Neural cell (in vitro differentiated cells): ENCODE measurements at regions not wholly inside any gene's neighbourhood (a gene's known extent, or its start where the extent isn't known, plus 50 kb on each side); places are given as distances from the start of the nearest gene placed in this dataset.

ENCODE experiments used
- H2AFZ ChIP-seq: fragments of 200-600, 300-800 bp; sonication (generic), shearing (Covaris generic); 2 replicates; pipeline ENCODE4 v1.6.0; 2014; ENCODE audit warnings: low read depth, mild to moderate bottlenecking, antibody characterized with exemption, low read length, moderate library complexity
- H3F3A ChIP-seq: fragments of 200-600 bp; shearing (Covaris generic); 2 replicates; pipeline ENCODE4 v1.6.1; 2016; ENCODE audit warnings: mild to moderate bottlenecking, moderate library complexity, mixed read lengths, antibody characterized with exemption, low read length; ENCODE audit not compliant: insufficient read depth, poor library complexity, severe bottlenecking
- H3K27ac ChIP-seq: fragments of 200-600, 300-800 bp; sonication (generic), shearing (Covaris generic); 2 replicates; pipeline ENCODE4 v1.5.1; 2014; ENCODE audit warnings: mild to moderate bottlenecking, low read length, moderate library complexity
- H3K27me3 ChIP-seq: fragments of 300-800, 200-600 bp; sonication (generic), shearing (Covaris generic); 2 replicates; pipeline ENCODE4 v1.6.0; 2014; ENCODE audit warnings: mild to moderate bottlenecking, low read depth, low read length, moderate library complexity; ENCODE audit not compliant: insufficient read depth
- H3K36me3 ChIP-seq: fragments of 300-800, 200-600 bp; sonication (generic), shearing (Covaris generic); 2 replicates; pipeline ENCODE4 v1.5.1; 2014; ENCODE audit warnings: mild to moderate bottlenecking, antibody characterized with exemption, low read length, moderate library complexity; ENCODE audit not compliant: insufficient read depth
- H3K4me2 ChIP-seq: fragments of 300-800, 200-600 bp; sonication (generic), shearing (Covaris generic); 2 replicates; pipeline ENCODE4 v1.6.0; 2014; ENCODE audit warnings: mild to moderate bottlenecking, low read length
- H3K4me3 ChIP-seq: fragments of 300-800, 200-600 bp; sonication (generic), shearing (Covaris generic); 2 replicates; pipeline ENCODE4 v1.5.1; 2014; ENCODE audit warnings: mild to moderate bottlenecking, low read length, moderate library complexity
- H3K79me2 ChIP-seq: fragments of 200-600 bp; shearing (Covaris generic); replicated peaks from 2 replicates; pipeline ENCODE4 v1.6.0; 2014; ENCODE audit warnings: mild to moderate bottlenecking, low read length, moderate library complexity; ENCODE audit not compliant: insufficient read depth
- H3K9ac ChIP-seq: fragments of 300-800, 200-600 bp; sonication (generic), shearing (Covaris generic); 2 replicates; pipeline ENCODE4 v1.6.1; 2016; ENCODE audit warnings: mild to moderate bottlenecking, low read length, mixed read lengths
- H3K9me2 ChIP-seq: fragments of 200-600 bp; shearing (Covaris generic); 2 replicates; pipeline ENCODE4 v1.6.1; 2016; ENCODE audit warnings: mild to moderate bottlenecking, low read length, mixed read lengths; ENCODE audit not compliant: insufficient read depth
- H3K9me3 ChIP-seq: fragments of 200-600, 300-800 bp; sonication (generic), shearing (Covaris generic); 2 replicates; pipeline ENCODE4 v1.6.1; 2016; ENCODE audit warnings: mild to moderate bottlenecking, mixed run types, low read length, moderate library complexity, mixed read lengths
- H4K20me1 ChIP-seq: fragments of 200-600 bp; shearing (Covaris generic); 2 replicates; pipeline ENCODE4 v1.6.1; 2016; ENCODE audit warnings: mild to moderate bottlenecking, mixed run types; ENCODE audit not compliant: insufficient read depth
- CTCF ChIP-seq: fragments of 450-650 bp; IDR thresholded peaks from 2 replicates; pipeline ENCODE4 v1.5.1; 2014; ENCODE audit warnings: antibody characterized with exemption, mild to moderate bottlenecking, moderate library complexity; ENCODE audit not compliant: poor library complexity, severe bottlenecking
- EP300 ChIP-seq: fragments of 450-650 bp; conservative IDR thresholded peaks from 2 replicates; pipeline ENCODE4 v1.6.1; 2014; ENCODE audit warnings: antibody characterized with exemption, mild to moderate bottlenecking, moderate library complexity; ENCODE audit not compliant: poor library complexity, severe bottlenecking
- EZH2 ChIP-seq: fragments of 200-600, 300-800 bp; shearing (Covaris generic), sonication (generic); IDR thresholded peaks from 2 replicates; pipeline ENCODE4 v1.6.1; 2014; ENCODE audit warnings: antibody characterized with exemption, low read length, borderline replicate concordance, mild to moderate bottlenecking; ENCODE audit not compliant: insufficient read depth, poor library complexity, severe bottlenecking
- MXI1 ChIP-seq: fragments of 450-650 bp; conservative IDR thresholded peaks from 2 replicates; pipeline ENCODE4 v1.6.1; 2014; ENCODE audit warnings: antibody characterized with exemption, mild to moderate bottlenecking; ENCODE audit not compliant: poor library complexity, severe bottlenecking
- POLR2AphosphoS5 ChIP-seq: IDR thresholded peaks from 2 replicates; pipeline ENCODE4 v1.6.1; 2012
- RAD21 ChIP-seq: fragments of 450-650 bp; conservative IDR thresholded peaks from 2 replicates; pipeline ENCODE4 v1.6.1; 2014; ENCODE audit warnings: antibody characterized with exemption, mild to moderate bottlenecking, moderate library complexity
- REST ChIP-seq: IDR thresholded peaks from 2 replicates; pipeline ENCODE4 v1.6.1; 2012; ENCODE audit warnings: borderline replicate concordance
- SMC3 ChIP-seq: fragments of 450-650 bp; conservative IDR thresholded peaks from 2 replicates; pipeline ENCODE4 v1.6.1; 2014; ENCODE audit warnings: antibody characterized with exemption, mild to moderate bottlenecking, moderate library complexity; ENCODE audit not compliant: poor library complexity
- TAF1 ChIP-seq: IDR thresholded peaks from 2 replicates; pipeline ENCODE4 v1.6.1; 2012; ENCODE audit warnings: low read depth

GRCh38 chr6:66159937-66160336 lies 452.9 kb upstream of the EYS start:
- no peak overlapping the region for H3K9ac ChIP-seq
- no peaks in the 10 kb centered on the region for H4K20me1 ChIP-seq
- H3K4me2 ChIP-seq: no peak overlapping the region
- H3K27ac ChIP-seq: no peak overlapping the region
- no peak overlapping the region for H2AFZ ChIP-seq
- H3K9me3 ChIP-seq: no peaks in the 10 kb centered on the region
- no peaks in the 10 kb centered on the region for H3K79me2 ChIP-seq
- H3K4me3 ChIP-seq: no peak overlapping the region
- no peak for TF ChIP-seq CTCF
- TF ChIP-seq RAD21: no peak
- no peak for TF ChIP-seq MXI1
- no peak for TF ChIP-seq EP300
- TF ChIP-seq TAF1: no peak
- no peak for TF ChIP-seq POLR2AphosphoS5
- TF ChIP-seq SMC3: no peak
- no peak for TF ChIP-seq EZH2
- no peak for TF ChIP-seq REST
- H3K27me3 ChIP-seq: no peaks in the 10 kb centered on the region
- no peaks in the 10 kb centered on the region for H3F3A ChIP-seq
- H3K9me2 ChIP-seq: no peaks in the 10 kb centered on the region
- no peaks in the 10 kb centered on the region for H3K36me3 ChIP-seq

- no peaks in the 10 kb centered on the region for H3K9me3 ChIP-seq
- no peaks in the 10 kb centered on the region for H3F3A ChIP-seq
- no peaks in the 10 kb centered on the region for H3K79me2 ChIP-seq
- no peaks in the 10 kb centered on the region for H4K20me1 ChIP-seq
- H2AFZ ChIP-seq: no peak overlapping the region
- no peak for TF ChIP-seq TAF1
- no peak for TF ChIP-seq SMC3
- no peak for TF ChIP-seq RAD21
- no peak for TF ChIP-seq EP300
- no peak for TF ChIP-seq MXI1
- TF ChIP-seq EZH2: no peak
- H3K9ac ChIP-seq: no peak overlapping the region
- H3K27ac ChIP-seq: no peak overlapping the region
- H3K4me3 ChIP-seq: no peak overlapping the region
- no peak overlapping the region for H3K4me2 ChIP-seq
- H3K36me3 ChIP-seq: no peaks in the 10 kb centered on the region
- no peaks in the 10 kb centered on the region for H3K9me2 ChIP-seq
- H3K27me3 ChIP-seq: no peaks in the 10 kb centered on the region
These were observed 446.2 kb upstream of the EYS start for GRCh38 chr6:66153247-66153646.

- H2AFZ ChIP-seq: no peak overlapping the region
- H3F3A ChIP-seq: no peaks in the 10 kb centered on the region
- no peaks in the 10 kb centered on the region for H3K79me2 ChIP-seq
- TF ChIP-seq CTCF: no peak
- TF ChIP-seq TAF1: no peak
- TF ChIP-seq SMC3: no peak
- peak; percentile 55 for TF ChIP-seq POLR2AphosphoS5
- peak; percentile 16 for TF ChIP-seq RAD21
- TF ChIP-seq EP300: peak; percentile 71
- TF ChIP-seq REST: no peak
- no peak for TF ChIP-seq MXI1
- TF ChIP-seq EZH2: no peak
- peak overlapping the region; percentile 25 for H3K4me3 ChIP-seq
- H3K36me3 ChIP-seq: no peaks in the 10 kb centered on the region
- no peaks in the 10 kb centered on the region for H3K9me2 ChIP-seq
- H3K9ac ChIP-seq: no peak overlapping the region
- H3K9me3 ChIP-seq: no peaks in the 10 kb centered on the region
- H3K27me3 ChIP-seq: no peaks in the 10 kb centered on the region
- peak overlapping the region; percentile 47 for H3K27ac ChIP-seq
- peak overlapping the region; percentile 15 for H3K4me2 ChIP-seq
- H4K20me1 ChIP-seq: no peaks in the 10 kb centered on the region
These were observed 442.1 kb upstream of the EYS start for GRCh38 chr6:66149132-66149531.
